Endothelial cell of umbilical vein (primary cell): ENCODE measurements at regions not wholly inside any gene's neighbourhood (a gene's known extent, or its start where the extent isn't known, plus 50 kb on each side); places are given as distances from the start of the nearest gene placed in this dataset.

Experiments used
- BruUV-seq: library from RNA; stranded (reverse); fragments of 400-500 nt; replicated peaks from 2 replicates; lab custom pipeline; 2021; lab: Mats Ljungman, UMichigan
- CTCF ChIA-PET: fragments of 300-600, 350-600 bp; sonication (Branson Sonifier 250); formaldehyde crosslinking; loops from one replicate; lab custom pipeline; 2021; ENCODE audit warnings: antibody characterized with exemption, inconsistent platforms; lab: Charles Lee
- POLR2A ChIA-PET: fragments of 300-600, 350-600 bp; sonication (Branson Sonifier 250); formaldehyde crosslinking; loops from one replicate; lab custom pipeline; 2021; ENCODE audit warnings: antibody characterized with exemption, inconsistent platforms; lab: Charles Lee
- DNase-seq: peaks from one replicate; pipeline ENCODE4 v3.0.0-alpha.2; 2011; ENCODE audit warnings: low read depth, low spot score
- FAIRE-seq: peaks from 2 replicates; lab custom pipeline; 2011; peaks lifted over from hg19 to GRCh38; lab: Jason Lieb, UNC
- H2AFZ ChIP-seq: 2 replicates; pipeline ENCODE4 v1.6.0; 2012; ENCODE audit warnings: low read depth, low read length, control low read depth, inconsistent platforms
- H3K27ac ChIP-seq: 2 replicates; pipeline ENCODE4 v1.5.1; 2011; ENCODE audit warnings: low read depth, mild to moderate bottlenecking, control low read depth, low read length, moderate library complexity; ENCODE audit not compliant: insufficient read depth
- H3K27me3 ChIP-seq, 2 experiments: 2 replicates each; pipeline versions ENCODE4 v1.6.0 to v1.6.1; 2011; ENCODE audit warnings: low read length in 2 of 2, mixed read lengths in 1 of 2; ENCODE audit not compliant: control insufficient read depth in 2 of 2, insufficient read depth in 2 of 2
- H3K36me3 ChIP-seq, 2 experiments: 2 replicates in 1 of 2; 3 replicates in 1 of 2; pipeline ENCODE4 v1.5.1; 2011; ENCODE audit warnings: low read length in 2 of 2, mild to moderate bottlenecking in 1 of 2, moderate library complexity in 1 of 2; ENCODE audit not compliant: control insufficient read depth in 2 of 2, insufficient read depth in 2 of 2; ENCODE audit errors: extremely low read depth in 1 of 2
- H3K4me1 ChIP-seq: 3 replicates; pipeline ENCODE4 v1.5.1; 2011; ENCODE audit warnings: mild to moderate bottlenecking, low read length; ENCODE audit not compliant: control insufficient read depth, insufficient read depth; ENCODE audit errors: extremely low read depth
- H3K4me2 ChIP-seq: 2 replicates; pipeline ENCODE4 v1.6.1; 2011; ENCODE audit warnings: low read length, control low read depth, mixed read lengths; ENCODE audit not compliant: insufficient read depth
- H3K4me3 ChIP-seq, 3 experiments: fragments of 200-600 bp in 1 of 3; sonication (generic), shearing (Covaris generic) in 1 of 3; replicated peaks in 1 of 3; 2 replicates each; pipeline ENCODE4 v1.5.1; 2011 to 2016; ENCODE audit warnings: control low read depth in 3 of 3, low read length in 3 of 3, mild to moderate bottlenecking in 2 of 3, inconsistent platforms in 1 of 3, low read depth in 1 of 3, moderate library complexity in 1 of 3; ENCODE audit not compliant: insufficient read depth in 1 of 3
- H3K79me2 ChIP-seq: 2 replicates; pipeline ENCODE4 v1.6.0; 2012; ENCODE audit warnings: low read length, inconsistent platforms; ENCODE audit not compliant: control insufficient read depth, insufficient read depth
- H3K9ac ChIP-seq: replicated peaks from 2 replicates; pipeline ENCODE3; 2011; ENCODE audit warnings: low read length, control low read depth; ENCODE audit not compliant: insufficient read depth; ENCODE audit errors: extremely low read depth
- H3K9me1 ChIP-seq: replicated peaks from 3 replicates; pipeline ENCODE4 v1.6.0; 2011; ENCODE audit warnings: mild to moderate bottlenecking, low read length; ENCODE audit not compliant: control insufficient read depth, insufficient read depth; ENCODE audit errors: extremely low read depth
- H3K9me3 ChIP-seq: replicated peaks from 2 replicates; pipeline ENCODE4 v1.5.1; 2012; ENCODE audit warnings: low read length, inconsistent platforms; ENCODE audit not compliant: control insufficient read depth, insufficient read depth
- H4K20me1 ChIP-seq: replicated peaks from 2 replicates; pipeline ENCODE3; 2011; ENCODE audit warnings: mild to moderate bottlenecking, low read length; ENCODE audit not compliant: control insufficient read depth, insufficient read depth; ENCODE audit errors: extremely low read depth
- CTCF ChIP-seq, 2 donors: IDR thresholded peaks; 1 replicate in 1 of 2; 2 replicates in 1 of 2; pipeline ENCODE4 v1.5.1; 2011; ENCODE audit warnings: low read length in 2 of 2, mild to moderate bottlenecking in 2 of 2, moderate library complexity in 2 of 2, control low read depth in 1 of 2, inconsistent platforms in 1 of 2, low read depth in 1 of 2; ENCODE audit not compliant: insufficient read depth in 1 of 2; ENCODE audit errors: extremely low read depth in 1 of 2
- EZH2 ChIP-seq: IDR thresholded peaks from 2 replicates; pipeline ENCODE4 v1.6.1; 2012; ENCODE audit warnings: borderline replicate concordance, low read depth, mild to moderate bottlenecking, moderate library complexity, low read length, inconsistent platforms; ENCODE audit not compliant: severe bottlenecking
- FOS ChIP-seq: IDR thresholded peaks from 2 replicates; pipeline ENCODE4 v1.6.1; 2011; ENCODE audit warnings: mild to moderate bottlenecking, low read length, moderate library complexity, borderline replicate concordance; ENCODE audit not compliant: insufficient read depth
- GATA2 ChIP-seq: IDR thresholded peaks from 2 replicates; pipeline ENCODE4 v1.7.0; 2011; ENCODE audit warnings: low read depth, mild to moderate bottlenecking, moderate library complexity, mixed read lengths, low read length; ENCODE audit not compliant: insufficient read length, insufficient read depth
- JUN ChIP-seq: IDR thresholded peaks from 2 replicates; pipeline ENCODE4 v1.6.1; 2011; ENCODE audit warnings: borderline replicate concordance, low read depth; ENCODE audit not compliant: insufficient read length, insufficient read depth
- MAX ChIP-seq: IDR thresholded peaks from 2 replicates; pipeline ENCODE4 v1.6.1; 2011; ENCODE audit not compliant: insufficient read depth, insufficient read length
- MYC ChIP-seq: IDR thresholded peaks from one replicate; pipeline ENCODE4 v1.6.1; 2011; ENCODE audit warnings: mild to moderate bottlenecking, low read depth, low read length
- POLR2A ChIP-seq: IDR thresholded peaks from 2 replicates; pipeline ENCODE4 v1.6.1; 2012; ENCODE audit warnings: low read depth, mild to moderate bottlenecking, control low read depth, low read length
- POLR2AphosphoS5 ChIP-seq: IDR thresholded peaks from 2 replicates; pipeline ENCODE4 v1.6.1; 2012; ENCODE audit warnings: low read depth, mild to moderate bottlenecking, control low read depth, low read length, moderate library complexity; ENCODE audit not compliant: insufficient read depth
- dilution Hi-C: fragments of 300-500 bp; cut with MboI; formaldehyde crosslinking; loops from one replicate; pipeline ENCODE4 v1.15.0; 2019; ENCODE audit warnings: low sequenced_read_pairs; ENCODE audit not compliant: extremely low pct_ligation_motif_present
- intact Hi-C: fragments of 100-400 bp; cut with micrococcal nuclease; formaldehyde crosslinking; loops from one replicate; pipeline ENCODE4 v1.10.0; 2022

GRCh38 chr9:16032799-16033198 is 480.0 kb downstream of the CCDC171 start:
- Histone ChIP-seq H3K27me3 (peaks cover 0 to 4% of the 10 kb centered on the region in 2 experiments), H3K9me1 (no peaks in the 10 kb centered on the region), H2AFZ (no peak overlapping the region), H3K79me2 (no peaks in the 10 kb centered on the region), H3K27ac (no peak overlapping the region), H3K9me3 (no peaks in the 10 kb centered on the region), H3K4me2 (no peak overlapping the region), H3K9ac (no peak overlapping the region), H3K36me3 (no peaks in the 10 kb centered on the region), H4K20me1 (no peaks in the 10 kb centered on the region), H3K4me3 (no peak overlapping the region), H3K4me1 (peaks cover 3% of the 10 kb centered on the region)
- no TSS peak for BruUV-seq
- intact Hi-C loops, result no loop called here
- FAIRE-seq, result no peak
- POLR2A ChIA-PET, result no interaction called here
- TF ChIP-seq MAX (no peak), FOS (no peak), CTCF (IDR thresholded peaks at IDR 0.05; ENCODE audit: extremely low read depth in 1 of 2, insufficient read depth in 1 of 2, low read depth in 1 of 2, low read length in 2 of 2) (no peak), POLR2A (no peak), GATA2 (no peak), EZH2 (no peak), MYC (no peak), POLR2AphosphoS5 (no peak), JUN (no peak)
- dilution Hi-C loops, result no loop called here
- DNase-seq, result no peak
- CTCF ChIA-PET, result interaction anchor here (1.2 kb wide), 1 partner anchor 101 kb away, joined by 6 read pairs; no protein-coding TSS in a partner anchor
